Right lobe of liver (tissue), 4 donors: ENCODE measurements at regions not wholly inside any gene's neighbourhood (a gene's known extent, or its start where the extent isn't known, plus 50 kb on each side); places are given as distances from the start of the nearest gene placed in this dataset.

Experiments
- POLR2A ChIP-seq: fragments of 450-650 bp; IDR thresholded peaks from one replicate; pipeline ENCODE4 v1.6.1; 2017; ENCODE audit warnings: antibody characterized with exemption, mild to moderate bottlenecking
- TF ChIP-seq, protein P1 (sequence below), 4 donors: fragments of 200-600 bp in 3 of 4; fragments of 450-650 bp in 1 of 4; IDR thresholded peaks; one replicate each; pipeline versions ENCODE4 v1.5.1 to v1.8.0; 2016 to 2022; ENCODE audit warnings: antibody characterized with exemption in 4 of 4, mild to moderate bottlenecking in 2 of 4
- donor health status: DM: no; HTN: no; CAD: no.
- donor health status: DM: no; HTN: no; CAD: no.
- donor health status: DM: no; HTN: yes; CAD: no.

DNA sequence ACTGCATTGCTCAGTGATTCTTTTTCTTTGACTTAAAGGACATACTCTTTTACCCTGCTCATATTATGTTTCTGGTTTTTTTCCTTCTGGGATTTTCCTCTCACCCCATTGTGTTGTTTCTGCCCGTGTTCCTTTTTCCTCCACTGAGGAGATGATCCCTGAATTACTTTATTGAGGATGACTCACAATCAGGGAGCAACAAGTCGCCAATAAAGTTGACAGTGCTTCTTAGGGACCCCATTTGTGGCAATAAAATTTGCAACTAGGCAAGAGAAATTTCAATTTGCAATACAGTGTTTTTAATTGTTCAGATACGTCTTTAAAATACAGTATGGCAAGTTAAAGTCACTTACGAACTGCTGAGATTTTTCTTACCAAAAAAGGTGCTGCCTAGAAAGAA is 217.9 kb downstream of the SOX4 start:
- TF ChIP-seq, protein P1, sequence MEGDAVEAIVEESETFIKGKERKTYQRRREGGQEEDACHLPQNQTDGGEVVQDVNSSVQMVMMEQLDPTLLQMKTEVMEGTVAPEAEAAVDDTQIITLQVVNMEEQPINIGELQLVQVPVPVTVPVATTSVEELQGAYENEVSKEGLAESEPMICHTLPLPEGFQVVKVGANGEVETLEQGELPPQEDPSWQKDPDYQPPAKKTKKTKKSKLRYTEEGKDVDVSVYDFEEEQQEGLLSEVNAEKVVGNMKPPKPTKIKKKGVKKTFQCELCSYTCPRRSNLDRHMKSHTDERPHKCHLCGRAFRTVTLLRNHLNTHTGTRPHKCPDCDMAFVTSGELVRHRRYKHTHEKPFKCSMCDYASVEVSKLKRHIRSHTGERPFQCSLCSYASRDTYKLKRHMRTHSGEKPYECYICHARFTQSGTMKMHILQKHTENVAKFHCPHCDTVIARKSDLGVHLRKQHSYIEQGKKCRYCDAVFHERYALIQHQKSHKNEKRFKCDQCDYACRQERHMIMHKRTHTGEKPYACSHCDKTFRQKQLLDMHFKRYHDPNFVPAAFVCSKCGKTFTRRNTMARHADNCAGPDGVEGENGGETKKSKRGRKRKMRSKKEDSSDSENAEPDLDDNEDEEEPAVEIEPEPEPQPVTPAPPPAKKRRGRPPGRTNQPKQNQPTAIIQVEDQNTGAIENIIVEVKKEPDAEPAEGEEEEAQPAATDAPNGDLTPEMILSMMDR (IDR thresholded peaks at IDR 0.05) = no peak
- no peak for TF ChIP-seq POLR2A
